GM23338 (cell line): ENCODE measurements at regions not wholly inside any gene's neighbourhood (a gene's known extent, or its start where the extent isn't known, plus 50 kb on each side); places are given as distances from the start of the nearest gene placed in this dataset.
A peak's percentile ranks its signal among the peaks of the same experiment; 100 is the strongest.

Experiments
- ATAC-seq: fragments of 200-7000 bp; cut with Tn5 transposase; 3 replicates; pipeline ENCODE4 v1.9.1; 2020
- DNase-seq: peaks from one replicate; pipeline ENCODE4 v3.0.0-alpha.2; 2015; ENCODE audit warnings: low spot score
- H2AFZ ChIP-seq: fragments of 200-600 bp; sonication (generic); 2 replicates; pipeline ENCODE4 v1.8.0; 2016; ENCODE audit warnings: antibody characterized with exemption, mild to moderate bottlenecking, moderate library complexity
- H3F3A ChIP-seq: fragments of 200-600 bp; sonication (generic); replicated peaks from 2 replicates; pipeline ENCODE4 v1.8.0; 2017; ENCODE audit warnings: antibody characterized with exemption, mixed run types, low read depth
- H3K27ac ChIP-seq: fragments of 200-600 bp; sonication (generic); 2 replicates; pipeline ENCODE4 v1.6.1; 2016; ENCODE audit warnings: low read depth
- H3K27me3 ChIP-seq: fragments of 200-600 bp; sonication (generic); 2 replicates; pipeline ENCODE4 v1.8.0; 2016; ENCODE audit warnings: mild to moderate bottlenecking, mixed run types, moderate library complexity; ENCODE audit not compliant: insufficient read depth
- H3K36me3 ChIP-seq: fragments of 200-600 bp; sonication (generic); 2 replicates; pipeline ENCODE4 v1.8.0; 2016; ENCODE audit warnings: mild to moderate bottlenecking; ENCODE audit not compliant: insufficient read depth
- H3K4me1 ChIP-seq: fragments of 200-600 bp; sonication (generic); 2 replicates; pipeline ENCODE4 v1.8.0; 2016; ENCODE audit warnings: mild to moderate bottlenecking, moderate library complexity; ENCODE audit not compliant: insufficient read depth
- H3K4me2 ChIP-seq: fragments of 200-600 bp; sonication (generic); 2 replicates; pipeline ENCODE4 v1.7.1; 2017; ENCODE audit warnings: mixed run types
- H3K4me3 ChIP-seq: fragments of 200-600 bp; sonication (generic); 2 replicates; pipeline ENCODE4 v1.6.1; 2016; ENCODE audit warnings: mixed run types
- H3K79me2 ChIP-seq: fragments of 200-600 bp; sonication (generic); replicated peaks from 2 replicates; pipeline ENCODE4 v1.8.0; 2017; ENCODE audit warnings: mild to moderate bottlenecking; ENCODE audit not compliant: insufficient read depth
- H3K9me2 ChIP-seq: fragments of 200-600 bp; sonication (generic); 2 replicates; pipeline ENCODE4 v1.8.0; 2017; ENCODE audit not compliant: insufficient read depth
- H4K20me1 ChIP-seq: fragments of 200-600 bp; sonication (generic); replicated peaks from 2 replicates; pipeline ENCODE4 v1.8.0; 2017; ENCODE audit warnings: mild to moderate bottlenecking; ENCODE audit not compliant: insufficient read depth
- H3K27ac Mint-ChIP-seq: 2 replicates; pipeline ENCODE4 v1.8.0; 2020; ENCODE audit warnings: inconsistent platforms, mild to moderate bottlenecking, moderate library complexity, mixed read lengths
- H3K27me3 Mint-ChIP-seq: 3 replicates; pipeline ENCODE4 v1.8.0; 2022; ENCODE audit warnings: low read depth, mild to moderate bottlenecking, moderate library complexity, mixed read lengths, inconsistent platforms; ENCODE audit not compliant: insufficient read depth, poor library complexity
- H3K36me3 Mint-ChIP-seq: 3 replicates; pipeline ENCODE4 v1.8.0; 2021; ENCODE audit warnings: low read depth, mild to moderate bottlenecking, inconsistent platforms, moderate library complexity, mixed read lengths
- H3K4me1 Mint-ChIP-seq: 3 replicates; pipeline ENCODE4 v1.8.0; 2020; ENCODE audit warnings: mild to moderate bottlenecking, inconsistent platforms, mixed read lengths
- H3K4me3 Mint-ChIP-seq: 3 replicates; pipeline ENCODE4 v1.8.0; 2021; ENCODE audit warnings: moderate library complexity, mild to moderate bottlenecking, inconsistent platforms, mixed read lengths
- H3K9me3 Mint-ChIP-seq: 3 replicates; pipeline ENCODE4 v1.8.0; 2020; ENCODE audit warnings: moderate library complexity, mild to moderate bottlenecking, inconsistent platforms, mixed read lengths
- EZH2 ChIP-seq: fragments of 200-600 bp; sonication (generic); IDR thresholded peaks from one replicate; pipeline ENCODE4 v1.8.0; 2017; ENCODE audit warnings: antibody characterized with exemption, mild to moderate bottlenecking, low read depth; ENCODE audit not compliant: unreplicated experiment
- ZNF462 ChIP-seq: fragments of 250-450 bp; sonication (Bioruptor Pico); IDR thresholded peaks from 2 replicates; pipeline ENCODE4 v1.5.0; 2020; ENCODE audit warnings: mild to moderate bottlenecking, moderate library complexity
- TF ChIP-seq, protein P1 (sequence below), 2 experiments: fragments of 200-600 bp in 1 of 2; sonication (generic) in 1 of 2; conservative IDR thresholded peaks; 2 replicates each; pipeline versions ENCODE4 v1.5.1 to v1.6.1; 2016 to 2017; ENCODE audit warnings: antibody characterized with exemption in 2 of 2, low read depth in 2 of 2, mild to moderate bottlenecking in 2 of 2, moderate library complexity in 1 of 2

DNA sequence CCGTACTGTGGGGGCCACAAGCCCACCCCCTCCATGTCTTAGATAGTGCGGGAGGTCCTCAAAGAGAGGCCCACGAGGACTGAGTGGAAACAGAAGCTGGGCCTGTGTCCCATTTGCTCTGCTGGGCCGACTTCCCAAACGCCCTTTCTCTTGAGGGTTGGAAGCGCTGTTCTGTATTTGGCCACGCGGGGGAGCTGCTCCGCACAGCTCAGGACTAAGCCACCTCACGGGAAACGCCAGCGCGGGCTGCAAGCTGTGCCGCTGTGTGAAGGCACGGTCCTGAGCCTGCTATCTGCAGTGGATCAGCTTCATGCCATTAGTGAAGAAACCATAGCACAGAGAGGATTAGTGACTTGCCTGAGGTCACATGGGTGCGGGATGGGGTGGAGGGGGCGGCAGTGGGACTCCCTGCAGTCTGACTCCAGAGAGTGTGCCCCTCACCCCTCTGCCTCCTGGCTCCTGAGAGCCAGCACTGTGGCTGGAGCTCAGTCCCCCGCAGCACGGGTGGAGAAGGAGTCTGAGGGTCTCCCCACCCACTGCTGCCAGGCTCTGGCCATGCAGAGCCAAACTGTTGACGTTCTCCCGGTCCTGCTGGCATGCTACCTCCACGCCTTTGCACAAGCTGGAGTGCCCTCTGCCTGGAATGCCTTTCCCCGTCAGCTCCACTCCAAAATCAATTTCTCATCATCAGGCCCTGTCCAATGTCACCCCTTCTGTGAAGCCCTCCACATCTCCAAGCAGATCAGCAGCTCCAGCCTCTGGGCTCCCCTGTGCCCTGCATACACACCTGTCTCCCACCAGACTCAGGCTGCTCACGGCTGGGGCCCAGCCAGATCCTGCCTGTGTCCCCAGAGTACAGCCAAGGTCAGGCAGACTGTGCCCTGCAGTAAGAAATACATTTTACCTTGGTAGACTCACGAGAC is 51.5 kb upstream of the LRRC32 start:
- Histone ChIP-seq H3K9me2 (no peaks in the 10 kb centered on the region), H3K4me1 (no peaks in the 10 kb centered on the region; the same call in 1 of the 2 replicates), H3F3A (no peaks in the 10 kb centered on the region), H2AFZ (peak overlapping the region; percentile 96), H3K36me3 (no peaks in the 10 kb centered on the region), H3K4me3 (peak overlapping the region; percentile 40; the same call in 1 of the 2 replicates), H4K20me1 (no peaks in the 10 kb centered on the region), H3K4me2 (peak overlapping the region; percentile 69; the same call in 1 of the 2 replicates), H3K27me3 (no peaks in the 10 kb centered on the region), H3K79me2 (no peaks in the 10 kb centered on the region), H3K27ac (no peak overlapping the region)
- peak; percentile 95 for DNase-seq
- H3K4me3 Mint-ChIP-seq, result peak overlapping the region; percentile 37; the same call in 2 of the 3 replicates
- peaks cover 7% of the 10 kb centered on the region for H3K4me1 Mint-ChIP-seq
- no peaks in the 10 kb centered on the region for H3K36me3 Mint-ChIP-seq
- peak; percentile 93 for ATAC-seq
- H3K27me3 Mint-ChIP-seq, result peaks cover 2% of the 10 kb centered on the region
- no peak overlapping the region for H3K27ac Mint-ChIP-seq
- TF ChIP-seq EZH2, result no peak
- TF ChIP-seq, protein P1, sequence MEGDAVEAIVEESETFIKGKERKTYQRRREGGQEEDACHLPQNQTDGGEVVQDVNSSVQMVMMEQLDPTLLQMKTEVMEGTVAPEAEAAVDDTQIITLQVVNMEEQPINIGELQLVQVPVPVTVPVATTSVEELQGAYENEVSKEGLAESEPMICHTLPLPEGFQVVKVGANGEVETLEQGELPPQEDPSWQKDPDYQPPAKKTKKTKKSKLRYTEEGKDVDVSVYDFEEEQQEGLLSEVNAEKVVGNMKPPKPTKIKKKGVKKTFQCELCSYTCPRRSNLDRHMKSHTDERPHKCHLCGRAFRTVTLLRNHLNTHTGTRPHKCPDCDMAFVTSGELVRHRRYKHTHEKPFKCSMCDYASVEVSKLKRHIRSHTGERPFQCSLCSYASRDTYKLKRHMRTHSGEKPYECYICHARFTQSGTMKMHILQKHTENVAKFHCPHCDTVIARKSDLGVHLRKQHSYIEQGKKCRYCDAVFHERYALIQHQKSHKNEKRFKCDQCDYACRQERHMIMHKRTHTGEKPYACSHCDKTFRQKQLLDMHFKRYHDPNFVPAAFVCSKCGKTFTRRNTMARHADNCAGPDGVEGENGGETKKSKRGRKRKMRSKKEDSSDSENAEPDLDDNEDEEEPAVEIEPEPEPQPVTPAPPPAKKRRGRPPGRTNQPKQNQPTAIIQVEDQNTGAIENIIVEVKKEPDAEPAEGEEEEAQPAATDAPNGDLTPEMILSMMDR (conservative IDR thresholded peaks at IDR 0.05; ENCODE audit: low read depth in 2 of 2), result peak; percentile 85 to 90
- H3K9me3 Mint-ChIP-seq, result no peaks in the 10 kb centered on the region

DNA sequence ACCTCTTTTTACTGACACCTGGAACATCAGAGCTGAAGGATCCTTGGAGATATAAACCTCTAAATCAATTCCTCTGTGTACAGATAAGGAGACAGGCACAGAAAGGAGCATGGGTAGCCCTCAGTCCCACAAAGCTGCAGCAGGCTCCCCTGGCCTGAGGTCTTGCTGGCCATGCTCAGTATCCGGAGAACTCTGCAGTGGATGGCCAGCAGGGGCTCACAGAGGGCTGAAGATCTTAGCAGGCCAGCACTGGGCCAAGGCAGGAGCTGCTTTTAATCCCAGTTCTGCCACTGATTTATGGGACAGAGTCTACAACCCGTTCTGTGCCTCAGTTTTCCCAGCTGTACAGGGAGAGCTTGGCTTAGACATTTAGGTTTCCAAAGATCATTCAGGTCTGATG is 52.6 kb upstream of the LRRC32 start:
- Histone ChIP-seq H3K79me2 (no peaks in the 10 kb centered on the region), H3K9me2 (no peaks in the 10 kb centered on the region), H2AFZ (no peak overlapping the region), H3K27ac (no peak overlapping the region), H3F3A (no peaks in the 10 kb centered on the region), H4K20me1 (no peaks in the 10 kb centered on the region), H3K36me3 (no peaks in the 10 kb centered on the region), H3K4me3 (no peak overlapping the region), H3K27me3 (no peaks in the 10 kb centered on the region), H3K4me1 (no peaks in the 10 kb centered on the region; the same call in 1 of the 2 replicates), H3K4me2 (no peak overlapping the region)
- Mint-ChIP-seq H3K27ac (no peak overlapping the region), H3K36me3 (no peaks in the 10 kb centered on the region), H3K27me3 (peaks cover 2% of the 10 kb centered on the region), H3K9me3 (no peaks in the 10 kb centered on the region), H3K4me3 (no peak overlapping the region), H3K4me1 (peaks cover 7% of the 10 kb centered on the region)
- TF ChIP-seq, protein P1 (conservative IDR thresholded peaks at IDR 0.05; ENCODE audit: low read depth in 2 of 2), result peak in 1 of 2 experiments; percentile 18; a peak in 2 of 4 replicates
- no peak for TF ChIP-seq ZNF462 (CRISPR knock-in tag)
- ATAC-seq (peak; percentile 43; the same call in 2 of the 3 replicates), DNase-seq (no peak)
